HG03354 (cell line): ENCODE measurements at regions not wholly inside any gene's neighbourhood (a gene's known extent, or its start where the extent isn't known, plus 50 kb on each side); places are given as distances from the start of the nearest gene placed in this dataset.

Experiments
- ATAC-seq: cut with Tn5 transposase; IDR thresholded peaks from one replicate; pipeline ENCODE4 v1.9.1; 2021; ENCODE audit warnings: mild to moderate bottlenecking; ENCODE audit not compliant: unreplicated experiment, poor library complexity, severe bottlenecking

GRCh38 chr12:123078531-123079155 is 72.2 kb downstream of the PITPNM2 start:
- no peak for ATAC-seq

DNA sequence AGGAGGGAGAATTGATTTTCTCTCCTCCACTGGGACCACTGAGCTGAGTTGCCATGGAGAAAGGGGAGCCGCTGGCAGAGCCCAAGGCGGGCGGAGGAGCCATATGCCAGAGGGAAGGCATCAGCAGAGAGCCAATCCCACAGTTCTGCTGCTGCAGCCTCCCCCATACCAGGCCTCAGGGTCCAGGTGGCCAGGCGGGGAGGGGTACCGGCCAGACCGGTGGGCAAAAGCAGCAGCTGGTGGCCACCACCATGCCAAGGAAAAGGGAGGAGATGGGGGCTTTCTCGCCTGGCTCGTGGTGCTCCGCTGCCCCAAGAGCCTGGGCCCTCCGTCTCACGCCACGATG is 72.8 kb downstream of the PITPNM2 start:
- ATAC-seq: no peak

DNA sequence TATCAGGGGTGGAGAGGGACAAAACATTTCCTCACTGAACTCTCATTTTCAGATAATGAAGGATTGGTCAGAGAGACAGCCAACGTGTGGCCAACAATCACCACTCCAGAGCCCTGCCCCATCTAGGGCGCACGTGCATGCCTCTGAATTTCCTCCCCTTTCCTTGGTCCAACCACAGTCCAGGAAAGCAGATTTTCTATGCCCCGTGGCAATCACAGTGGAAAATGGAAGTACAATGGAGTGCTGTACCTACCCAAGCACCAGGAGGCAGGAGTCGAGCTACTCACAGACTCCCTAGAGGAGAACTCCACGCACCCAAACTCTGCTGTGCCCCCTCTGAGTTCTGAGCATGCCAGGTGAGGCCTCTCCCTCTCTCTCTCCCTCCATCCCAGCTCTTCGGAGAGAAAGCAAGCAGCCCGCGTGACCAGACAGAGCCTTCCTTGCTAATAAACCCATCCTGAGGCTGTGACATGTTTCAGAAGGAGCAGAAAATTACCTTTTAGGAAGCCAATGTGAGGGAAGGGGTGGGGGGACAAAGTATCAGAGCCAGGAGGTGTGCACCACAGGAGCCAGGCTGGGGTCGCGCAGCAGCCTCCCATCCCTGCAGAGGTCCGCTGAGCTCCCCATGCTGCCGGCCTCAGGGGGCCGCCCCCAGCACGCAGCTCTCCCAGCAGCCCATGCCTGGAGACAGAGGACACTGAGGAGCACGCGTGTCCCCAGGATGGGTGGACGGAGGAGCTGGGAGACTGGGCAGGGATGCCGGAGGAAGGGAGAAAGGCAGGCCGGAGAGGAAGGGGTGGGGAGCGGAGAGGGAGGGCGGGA is 73.4 kb downstream of the PITPNM2 start:
- no peak for ATAC-seq

GRCh38 chr12:123076604-123077297 is 74.1 kb downstream of the PITPNM2 start:
- ATAC-seq: no peak

GRCh38 chr12:123075646-123076171 is 75.2 kb downstream of the PITPNM2 start:
- peak; percentile 64 for ATAC-seq

DNA sequence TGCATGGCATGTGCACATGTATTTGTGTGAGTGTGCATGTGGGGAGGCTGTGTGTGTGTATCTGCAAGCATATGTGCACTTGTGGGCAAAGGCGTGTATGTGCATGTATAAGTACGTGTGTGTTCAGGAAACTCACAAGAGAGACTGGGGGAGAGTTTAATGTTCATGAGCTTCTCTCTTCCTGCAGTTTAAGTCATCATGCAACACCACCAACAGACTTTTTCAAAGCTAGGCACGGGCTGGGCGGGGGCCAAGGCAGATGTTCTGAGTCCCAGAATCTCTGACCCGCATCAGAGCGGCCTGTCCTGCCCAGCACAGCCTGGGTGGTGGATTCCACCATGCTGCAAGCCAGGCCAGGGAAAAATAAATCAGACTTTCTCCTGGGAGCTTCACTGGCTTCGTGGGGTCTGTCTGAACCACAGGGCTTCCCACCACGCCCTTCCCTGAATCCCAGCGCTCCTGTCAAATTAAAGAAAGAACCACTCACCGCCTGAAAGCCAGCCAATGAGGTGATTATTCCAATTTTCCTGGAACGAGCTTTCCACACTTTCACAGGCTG is 75.7 kb downstream of the PITPNM2 start:
- no peak for ATAC-seq

GRCh38 chr12:123073962-123074801 is 76.7 kb downstream of the PITPNM2 start:
- ATAC-seq: no peak

- ATAC-seq: no peak
Measured at GRCh38 chr12:123073292-123073691, 77.6 kb downstream of the PITPNM2 start.

DNA sequence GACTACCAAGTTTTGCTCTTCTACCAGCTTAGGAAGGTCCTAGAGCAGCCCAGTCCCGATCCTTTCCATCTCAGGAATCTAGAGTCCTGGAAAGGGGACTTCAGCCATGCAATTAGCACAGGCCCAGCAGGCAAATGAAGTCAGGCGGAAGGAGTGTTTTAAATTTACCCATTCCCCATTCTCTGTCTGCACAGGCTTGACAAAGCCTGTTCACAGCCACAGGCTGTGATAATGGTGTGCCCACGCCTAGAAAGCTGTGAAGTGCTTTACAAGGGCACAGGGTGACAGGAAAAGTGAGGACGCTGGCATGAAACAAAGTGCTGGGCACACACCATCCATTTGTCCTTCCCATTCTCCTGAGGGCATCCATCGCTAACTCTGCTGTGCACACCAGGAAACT is 79.0 kb downstream of the PITPNM2 start:
- no peak for ATAC-seq

DNA sequence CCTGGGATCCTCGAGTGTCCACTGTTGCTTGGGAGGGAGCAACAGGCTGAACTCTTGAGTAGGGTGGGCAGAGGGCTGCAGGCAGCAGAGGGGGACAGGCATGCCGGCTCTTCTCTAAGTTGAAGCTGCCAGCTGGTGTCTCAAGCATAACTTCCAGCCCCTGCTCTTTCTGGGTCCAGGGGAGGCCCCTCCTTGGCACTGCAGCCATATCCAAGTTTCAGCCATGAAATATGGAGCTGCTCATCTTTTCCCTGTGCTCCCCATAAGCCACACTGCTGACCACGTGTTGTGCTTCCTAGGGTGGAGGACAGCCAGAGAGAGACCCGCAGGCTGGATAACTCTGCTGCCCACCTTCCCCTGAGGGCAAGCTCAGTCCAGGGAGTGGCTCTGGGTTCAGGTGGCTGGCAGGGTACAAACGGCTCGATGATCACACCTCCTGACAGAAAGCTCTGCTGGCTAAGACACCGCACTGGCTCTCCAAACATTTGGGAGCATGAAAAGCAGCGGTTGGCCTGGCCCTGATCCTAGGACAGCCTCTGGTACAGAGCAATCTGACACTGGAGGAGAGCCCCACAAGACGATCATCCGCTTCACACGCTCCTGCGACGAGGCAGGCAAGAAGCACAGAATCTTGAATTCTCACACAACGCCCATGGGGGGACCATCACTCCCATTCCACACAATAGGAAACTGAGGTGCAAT is 79.6 kb downstream of the PITPNM2 start:
- no peak for ATAC-seq

GRCh38 chr12:123070267-123071081 is 80.4 kb downstream of the PITPNM2 start:
- no peak for ATAC-seq

DNA sequence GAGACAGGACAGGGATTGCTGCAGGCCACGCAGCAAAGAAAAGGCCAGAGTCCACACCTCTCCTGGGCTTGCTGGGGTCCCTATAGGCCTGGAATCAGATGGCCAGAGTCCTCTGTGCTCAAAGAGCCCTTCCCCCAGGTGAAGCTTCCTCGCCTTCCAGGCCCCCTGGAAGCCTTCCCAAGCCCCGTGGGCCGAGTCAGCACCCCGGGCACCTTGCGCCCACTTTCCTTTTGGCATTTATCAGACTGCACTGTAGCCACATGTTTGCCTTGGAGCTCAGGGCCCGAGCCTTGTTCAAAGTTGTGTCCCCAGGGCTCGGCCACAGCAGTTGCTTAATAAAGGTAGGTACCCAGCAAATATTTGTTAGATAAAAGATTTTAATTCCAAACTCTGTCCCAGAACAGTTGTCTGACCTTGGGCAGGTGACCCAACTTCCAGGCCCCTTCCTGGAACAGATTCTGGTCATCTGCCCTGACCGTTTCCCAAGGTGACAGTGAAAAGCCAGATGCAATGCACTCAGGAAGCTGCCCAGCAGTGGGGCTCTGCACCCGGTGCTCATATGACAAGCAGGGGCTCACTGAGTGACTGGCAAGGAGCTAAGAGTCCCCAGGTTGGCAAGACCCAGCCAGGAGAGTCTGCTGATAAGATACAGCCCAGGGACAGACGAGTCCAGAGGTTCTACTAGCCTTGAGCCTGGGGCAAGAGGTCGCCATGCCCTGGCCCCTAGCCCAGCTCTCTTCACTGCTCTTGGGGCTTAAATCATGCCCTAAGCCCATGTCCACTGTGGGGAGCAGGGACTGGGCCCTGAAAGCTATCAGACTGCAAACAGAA is 81.2 kb downstream of the PITPNM2 start:
- no peak for ATAC-seq

GRCh38 chr12:123067654-123068053 is 83.2 kb downstream of the PITPNM2 start:
- ATAC-seq: no peak

GRCh38 chr12:123066384-123066710 is 84.5 kb downstream of the PITPNM2 start:
- ATAC-seq: no peak

DNA sequence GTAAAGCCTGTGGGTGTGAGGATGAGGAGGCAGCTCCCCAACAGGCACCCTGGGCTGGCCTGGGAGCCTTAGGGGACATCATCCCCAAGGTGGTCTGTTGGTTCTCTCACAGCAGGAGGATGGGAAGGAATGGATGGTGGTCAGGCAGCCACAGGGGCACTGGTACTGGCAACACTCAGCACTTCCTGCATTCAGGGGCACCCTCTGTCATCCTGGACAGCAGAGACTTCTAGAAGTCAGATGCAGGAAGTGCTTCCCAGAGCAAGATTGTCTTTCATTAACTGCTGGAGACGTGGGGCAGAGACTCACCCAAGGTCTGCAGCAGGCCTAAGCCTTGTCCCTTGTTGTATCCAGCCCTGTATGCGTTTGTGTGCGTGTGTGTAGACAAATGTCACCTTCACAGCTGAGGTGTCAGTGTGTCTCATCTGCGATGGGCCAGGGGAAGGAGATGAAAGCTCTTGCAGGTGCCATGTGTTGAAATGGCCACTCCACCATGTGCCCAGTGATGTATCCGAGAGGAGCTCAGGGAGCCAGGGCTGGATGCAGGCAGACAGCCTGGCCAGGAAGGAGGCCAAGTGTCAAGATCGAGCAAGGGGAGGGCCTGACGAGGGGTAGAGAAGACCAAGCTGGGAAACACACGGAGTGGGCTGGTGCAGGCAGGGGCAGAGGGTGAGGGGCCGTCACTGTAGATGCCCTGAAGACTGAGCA is 85.1 kb downstream of the PITPNM2 start:
- ATAC-seq: no peak

DNA sequence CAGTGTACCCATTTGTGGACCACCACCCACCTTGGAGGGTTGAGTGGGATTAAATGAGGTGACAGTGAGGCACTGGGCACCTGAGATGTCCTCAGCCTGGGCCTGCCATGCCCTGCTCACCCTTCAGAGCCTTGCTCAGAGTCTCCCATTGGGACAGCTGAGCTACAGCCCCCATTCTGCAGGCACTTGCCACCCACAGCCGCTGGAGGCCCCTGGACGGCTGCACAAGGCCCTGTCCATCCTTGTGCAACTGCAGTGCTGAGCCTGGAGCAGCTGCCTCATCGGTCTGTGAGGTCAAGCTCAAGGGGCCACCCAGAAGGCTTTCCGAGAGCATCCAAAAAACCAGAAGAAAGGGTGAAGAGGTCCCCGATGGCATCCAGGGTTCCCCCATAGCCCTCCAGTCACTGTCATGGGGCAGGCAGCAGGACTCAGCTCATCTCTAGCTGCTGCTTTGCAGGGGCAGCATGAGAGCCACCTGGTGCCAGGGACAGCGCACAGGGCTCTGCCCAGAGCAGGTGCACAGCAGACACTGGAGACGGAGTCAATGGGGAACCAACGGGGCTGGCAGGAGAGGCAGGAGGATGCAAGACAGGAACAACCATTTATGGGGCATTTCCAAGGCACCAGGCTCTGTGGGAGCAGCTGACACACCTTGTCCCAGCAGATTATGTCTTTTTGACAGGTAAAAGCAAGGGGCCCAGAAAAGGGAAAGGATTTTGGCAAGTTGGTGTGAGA is 84.6 kb downstream of the ARL6IP4 start:
- no peak for ATAC-seq
